NCI-H1092 treated with DMSO at 0.1 percent for 48 hours (cell line): ENCODE measurements at regions not wholly inside any gene's neighbourhood (a gene's known extent, or its start where the extent isn't known, plus 50 kb on each side); places are given as distances from the start of the nearest gene placed in this dataset.

Experiments
- DNase-seq: peaks from one replicate; lab custom pipeline; 2025; lab: John Stamatoyannopoulos, UW

DNA sequence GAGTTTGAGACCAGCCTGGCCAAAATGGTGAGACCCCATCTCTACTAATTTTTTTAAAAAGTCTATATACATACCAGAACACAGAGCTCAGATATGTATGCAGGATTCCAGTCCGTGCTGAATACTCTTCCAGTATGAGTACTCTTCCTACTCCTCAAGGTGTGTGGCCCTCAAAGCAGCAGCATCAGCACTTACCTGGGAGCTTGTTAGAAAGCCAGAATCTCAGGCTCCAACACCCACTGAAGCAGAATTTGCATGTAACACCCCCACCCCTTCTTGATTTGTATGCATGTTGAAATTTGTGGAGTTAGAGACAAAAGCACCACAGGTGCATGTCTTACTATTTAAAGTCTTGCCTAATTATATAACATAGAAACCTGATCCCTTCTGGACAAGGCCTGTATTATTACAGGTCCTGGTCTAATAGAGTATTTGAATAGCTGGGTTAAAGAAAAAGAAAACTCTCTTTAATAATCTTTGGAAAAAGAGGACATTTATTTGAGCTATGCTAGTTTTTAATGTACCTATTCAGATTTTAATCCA is 50.3 kb upstream of the NFE2L2 start:
- DNase-seq, result no peak

DNA sequence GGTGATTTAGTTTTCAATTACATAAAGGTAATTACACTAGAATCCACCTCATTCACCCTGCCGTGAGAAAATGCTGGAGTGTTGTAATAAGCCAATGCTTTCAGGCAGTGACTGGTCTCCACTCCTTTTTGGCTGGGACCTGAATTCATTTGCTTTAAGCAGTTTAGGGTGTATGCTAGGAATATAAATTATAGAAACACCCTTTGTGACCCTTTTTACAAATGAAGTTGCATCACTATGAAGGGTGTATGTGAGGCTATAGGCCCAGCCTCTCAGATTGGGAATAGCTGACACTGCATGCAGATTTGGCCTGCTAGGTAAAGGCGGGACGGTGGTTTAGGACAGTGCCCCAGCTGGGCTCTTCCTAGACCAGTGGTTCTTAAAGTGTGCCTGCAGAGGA is 50.8 kb upstream of the NFE2L2 start:
- DNase-seq, result no peak

- no peak for DNase-seq
Observed at GRCh38 chr2:177316756-177317155, 52.2 kb upstream of the NFE2L2 start.

GRCh38 chr2:177317443-177317842 is 52.9 kb upstream of the NFE2L2 start:
- no peak for DNase-seq

- no peak for DNase-seq
Observed at GRCh38 chr2:177317857-177318256, 53.3 kb upstream of the NFE2L2 start.

GRCh38 chr2:177318613-177319012 is 54.1 kb upstream of the NFE2L2 start:
- no peak for DNase-seq

DNA sequence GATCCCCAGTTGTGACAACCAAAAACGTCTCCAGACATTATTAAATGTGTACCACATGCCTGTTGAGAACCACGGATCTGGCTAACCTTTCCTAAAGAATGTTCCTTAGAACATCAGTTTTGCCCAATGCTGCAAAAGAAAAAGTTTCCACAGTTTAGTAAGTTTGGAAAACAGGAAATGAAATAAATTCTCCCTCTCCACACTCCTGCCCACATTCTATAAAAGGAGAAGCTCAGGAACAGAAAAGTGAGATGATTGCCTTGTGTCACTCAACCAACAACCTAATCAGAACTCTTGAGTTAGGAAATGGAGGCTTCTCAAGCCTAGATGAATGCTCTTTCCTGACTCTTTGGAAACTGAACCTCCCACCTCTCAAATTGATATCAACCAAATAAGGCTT is 56.1 kb upstream of the NFE2L2 start:
- no peak for DNase-seq

DNA sequence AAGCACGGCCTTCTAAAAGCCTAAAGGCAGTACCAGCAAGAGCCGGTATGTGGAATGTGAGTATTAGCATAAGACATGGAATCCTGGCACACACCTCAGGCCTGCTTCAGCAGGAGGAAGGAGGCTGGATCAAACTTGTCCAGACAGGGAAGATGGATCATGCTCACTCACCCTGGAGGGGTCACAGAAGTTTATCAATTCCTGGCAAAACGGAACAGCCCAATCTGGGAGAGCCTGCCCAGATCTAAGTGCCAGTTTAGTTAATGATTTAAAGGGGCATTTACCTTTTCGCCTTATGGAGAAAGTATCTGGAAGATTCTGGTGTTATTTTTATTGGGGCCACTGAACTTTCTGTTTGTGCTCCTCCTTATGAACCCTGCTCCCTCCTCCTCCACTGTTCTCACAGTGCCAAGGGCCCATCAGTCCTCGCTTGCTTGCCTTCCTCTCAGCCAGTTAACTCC is 58.3 kb upstream of the NFE2L2 start:
- DNase-seq, result no peak

GRCh38 chr2:177324797-177325196 is 60.3 kb upstream of the NFE2L2 start:
- DNase-seq, result no peak

DNA sequence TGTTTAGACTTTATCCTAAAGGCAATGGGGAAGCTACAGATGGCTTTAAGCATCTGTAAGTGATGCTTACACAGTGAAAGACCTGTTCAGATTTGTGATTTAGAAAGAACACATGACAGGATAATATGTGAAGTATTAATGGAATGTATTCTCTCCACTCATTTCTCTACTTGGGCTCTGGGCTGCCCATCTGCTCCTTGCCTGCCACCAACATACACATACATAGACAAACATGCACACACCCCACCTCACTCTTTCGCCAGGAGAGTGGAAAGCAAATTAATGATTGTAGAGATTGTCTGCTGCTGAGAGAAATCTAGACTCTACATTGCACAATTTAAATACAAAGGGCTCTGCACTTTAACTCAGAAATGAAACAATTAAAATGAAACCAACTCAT is 61.0 kb upstream of the NFE2L2 start:
- no peak for DNase-seq

GRCh38 chr2:177326005-177326404 is 61.5 kb upstream of the NFE2L2 start:
- DNase-seq, result no peak

DNA sequence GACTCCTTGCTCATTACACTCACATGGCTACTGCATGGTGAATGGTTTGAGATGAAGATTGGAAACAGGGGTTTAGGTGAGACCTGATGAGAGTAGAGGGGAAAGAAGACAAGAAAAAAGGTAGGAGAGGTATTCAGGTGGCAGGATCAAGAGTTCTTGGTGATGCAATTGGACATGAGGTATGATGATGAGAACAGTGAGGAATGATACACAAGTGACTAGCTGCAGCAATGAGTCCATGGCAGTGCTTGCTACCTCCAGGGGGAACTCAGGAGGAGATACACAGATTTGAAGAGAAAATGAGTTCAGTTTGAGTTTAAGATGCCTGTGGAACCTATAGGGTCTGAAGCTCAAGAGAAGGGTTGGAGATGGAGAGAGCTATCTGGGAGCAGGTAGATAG is 62.1 kb upstream of the NFE2L2 start:
- DNase-seq, result no peak

- DNase-seq, result no peak
Observed at GRCh38 chr2:177327009-177327408, 62.5 kb upstream of the NFE2L2 start.

DNA sequence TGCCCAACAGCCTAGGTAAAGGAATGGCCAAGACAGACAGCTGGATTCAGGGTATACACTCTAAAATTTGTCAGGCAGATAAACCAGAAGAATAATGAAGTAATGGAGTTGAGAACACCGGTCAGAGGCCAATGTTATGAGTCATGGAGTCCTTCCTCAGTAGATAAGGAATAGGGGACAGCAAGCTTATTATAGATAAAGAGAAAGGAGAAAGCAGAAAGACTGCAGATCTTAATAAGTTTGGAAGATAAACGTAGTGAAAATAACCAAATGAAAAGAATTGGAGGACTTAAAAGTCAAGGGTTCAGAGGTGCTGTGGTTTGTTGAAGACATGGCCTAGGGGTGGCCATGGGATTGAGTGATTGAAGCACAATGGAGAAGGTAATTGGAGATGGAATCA is 63.5 kb upstream of the NFE2L2 start:
- DNase-seq, result no peak

DNA sequence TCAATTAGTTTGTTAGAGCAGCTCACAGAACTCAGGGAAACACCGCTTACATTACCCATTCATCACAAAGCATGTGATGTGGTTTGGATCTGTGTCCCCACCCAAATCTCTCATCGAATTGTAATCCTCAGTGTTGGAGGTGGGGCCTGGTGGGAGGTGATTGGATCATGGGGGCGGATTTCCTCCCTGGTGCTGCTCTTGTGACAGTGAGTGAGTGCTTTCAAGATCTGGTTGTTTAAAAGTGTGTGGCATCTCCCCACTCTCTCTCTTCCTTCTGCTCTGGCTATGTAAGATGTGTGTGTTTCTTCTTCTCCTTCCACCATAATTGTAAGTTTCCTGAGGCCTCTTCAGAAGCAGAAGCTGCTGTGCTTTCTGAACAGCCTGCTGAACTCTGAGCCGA is 63.5 kb upstream of the AGPS start:
- DNase-seq, result no peak

DNA sequence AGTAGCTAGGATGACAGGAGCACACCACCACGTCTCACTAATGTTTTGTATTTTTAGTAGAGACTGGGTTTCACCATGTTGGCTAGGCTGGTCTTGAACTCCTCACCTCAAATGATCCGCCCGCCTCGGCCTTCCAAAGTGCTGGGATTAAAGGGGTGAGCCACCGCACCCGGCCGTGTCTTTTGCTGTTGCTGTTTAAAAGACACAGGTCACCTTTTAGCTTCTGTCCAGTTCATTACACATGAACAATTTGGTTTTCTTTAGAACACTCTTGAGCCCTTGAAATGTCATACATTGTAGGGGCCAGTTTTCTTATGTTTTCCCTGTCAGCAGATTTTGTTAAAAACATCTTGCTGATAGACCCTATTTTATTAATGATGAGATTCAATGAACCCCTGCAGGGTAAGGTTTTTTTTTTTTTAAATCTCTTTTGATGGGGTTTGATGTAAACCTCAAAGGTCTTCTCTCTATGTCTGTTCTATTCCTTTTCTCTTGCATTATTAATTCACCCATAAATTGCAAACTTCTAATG is 61.0 kb upstream of the AGPS start:
- DNase-seq, result no peak

DNA sequence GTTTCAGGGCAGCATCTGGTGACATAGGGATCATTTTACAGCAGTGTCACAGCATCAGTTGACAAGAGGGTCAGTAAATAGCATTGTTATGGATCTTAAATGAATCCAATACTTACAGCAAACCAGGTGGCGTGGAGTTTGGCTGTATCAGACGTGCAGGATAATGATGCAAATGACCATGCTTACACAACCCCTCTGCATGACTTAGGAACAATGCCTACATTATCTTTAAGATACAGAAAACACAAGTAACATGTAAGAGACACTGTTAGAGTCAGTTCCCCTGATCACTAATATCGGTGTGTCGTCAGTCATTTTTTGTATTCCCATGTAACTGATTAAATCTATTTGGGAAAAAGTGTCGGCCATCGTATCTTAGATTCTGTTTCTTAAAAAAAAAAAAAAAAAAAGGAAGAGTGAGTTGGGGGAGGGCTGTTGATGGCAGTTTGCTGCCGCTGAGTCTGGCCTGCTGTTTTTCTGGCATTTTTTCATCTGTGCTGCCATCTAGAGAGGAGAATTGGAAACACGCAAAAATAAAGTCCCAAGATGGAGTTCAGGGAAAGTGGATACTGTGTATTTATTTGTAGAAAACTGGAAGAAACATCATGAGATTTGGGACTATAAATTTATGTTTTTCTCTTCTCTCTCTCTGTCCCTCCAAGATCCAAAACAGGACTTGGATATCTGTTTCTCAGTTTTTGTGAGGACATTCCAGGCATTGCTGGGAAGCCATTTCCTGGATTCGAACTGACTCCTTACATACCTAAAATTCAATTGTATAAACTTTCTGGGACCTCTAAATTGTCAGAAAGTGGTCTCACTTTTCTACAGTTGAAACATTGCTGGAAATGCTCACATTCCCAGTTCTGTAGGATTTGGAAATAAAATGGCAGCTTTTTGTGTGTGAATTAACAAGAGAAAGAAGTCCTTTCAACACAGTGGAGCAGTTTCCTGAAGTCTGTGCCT is 60.3 kb upstream of the AGPS start:
- DNase-seq, result peak; percentile 50

DNA sequence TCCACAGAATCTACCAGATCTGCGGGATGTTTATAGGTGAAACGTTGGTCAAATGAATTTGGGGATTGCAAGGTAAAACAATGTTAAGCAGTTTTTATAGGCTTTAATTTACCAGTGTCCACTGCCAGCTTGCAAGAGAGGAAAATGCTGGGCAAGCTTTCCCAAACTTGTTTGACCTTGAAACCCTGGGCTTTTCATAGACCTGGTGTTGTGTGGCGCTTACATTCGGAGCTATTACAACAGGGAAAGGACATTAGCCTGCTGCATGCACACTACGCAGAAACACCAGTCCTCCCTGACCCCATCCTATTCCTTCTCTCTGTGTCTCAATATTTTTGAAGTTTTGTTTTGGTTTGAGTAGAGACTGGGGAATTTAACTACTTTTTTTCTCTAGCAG is 59.6 kb upstream of the AGPS start:
- DNase-seq, result no peak

DNA sequence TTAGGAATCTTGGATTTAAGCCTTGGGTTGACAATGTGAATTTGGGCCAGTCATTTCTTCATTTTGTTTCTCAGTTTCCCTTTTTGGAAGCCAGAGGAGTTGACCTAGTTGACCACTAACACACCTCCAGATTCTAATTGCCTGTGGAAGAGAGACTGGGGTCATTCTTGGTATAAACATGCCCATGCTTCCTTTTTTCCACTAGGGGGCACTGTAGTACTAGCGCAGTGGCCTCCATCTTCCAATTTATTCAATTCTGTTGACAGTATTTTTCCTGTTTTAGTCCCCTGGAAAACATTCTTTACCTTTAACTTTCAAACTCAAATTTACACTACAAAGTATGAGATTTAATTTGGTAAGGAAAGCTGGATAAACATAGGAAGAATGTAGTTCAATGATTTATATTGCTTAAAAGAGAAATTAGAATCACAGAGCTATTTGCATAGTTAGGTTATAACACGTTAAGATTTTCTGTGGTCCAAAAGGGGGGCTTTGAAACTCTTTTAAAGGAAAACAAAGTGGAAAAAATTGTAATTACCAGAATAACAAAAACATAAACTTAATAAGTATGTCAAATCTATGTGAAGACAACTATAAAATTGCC is 57.5 kb upstream of the AGPS start:
- DNase-seq, result peak; percentile 65

DNA sequence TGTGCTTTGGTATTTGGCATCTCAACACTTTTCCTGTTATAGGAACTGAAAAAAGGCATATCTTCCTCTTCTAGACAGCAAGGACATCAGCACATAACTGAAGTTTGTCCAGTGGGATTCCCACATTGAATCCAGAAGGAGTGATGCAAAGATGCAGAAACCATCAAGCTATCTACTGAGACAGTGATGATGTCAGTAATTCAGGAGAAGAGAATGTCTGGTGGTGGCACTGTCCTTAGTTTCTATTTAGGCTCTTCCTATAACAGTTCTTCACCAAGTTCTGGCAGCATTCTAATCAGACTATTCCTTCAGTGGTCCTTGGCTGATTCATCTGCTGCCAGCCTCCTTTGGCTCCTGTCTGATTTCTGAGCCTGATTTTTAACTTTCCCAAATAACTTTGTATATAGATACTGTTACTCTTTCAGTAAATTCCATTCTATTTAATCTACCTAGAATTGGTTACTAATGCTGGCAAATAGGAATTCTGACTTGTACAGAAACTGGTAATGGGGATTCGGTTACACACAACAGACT is 56.6 kb upstream of the AGPS start:
- DNase-seq, result no peak

- DNase-seq, result peak; percentile 1
Observed at GRCh38 chr2:177338177-177338721, 54.3 kb upstream of the AGPS start.

DNA sequence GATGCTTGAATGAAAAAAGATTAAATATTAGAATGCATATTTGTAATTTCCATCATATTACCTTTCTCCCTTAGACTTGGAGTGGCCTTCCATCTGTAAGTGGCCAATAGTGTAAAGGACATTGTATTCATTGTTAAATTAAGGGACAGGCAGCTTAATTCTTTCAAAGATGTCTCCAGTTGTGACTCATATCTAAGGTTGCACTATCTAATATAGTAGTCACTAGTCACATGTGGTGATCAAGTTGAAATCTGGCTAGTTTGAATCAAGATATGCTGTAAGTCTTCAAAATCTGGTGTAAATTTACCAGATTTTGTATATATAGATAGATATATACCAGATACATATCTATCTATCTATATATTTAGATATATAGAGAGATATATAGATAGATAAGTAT is 52.4 kb upstream of the AGPS start:
- DNase-seq, result no peak
